ENCODE measurements at regions not wholly inside any gene's neighbourhood (a gene's known extent, or its start where the extent isn't known, plus 50 kb on each side); places are given as distances from the start of the nearest gene placed in this dataset.
"Not testable (repeated sequence)": the region's sequence is repeated elsewhere in the genome, so short reads cannot be mapped to it uniquely, and the experiment has no call there.

DNA sequence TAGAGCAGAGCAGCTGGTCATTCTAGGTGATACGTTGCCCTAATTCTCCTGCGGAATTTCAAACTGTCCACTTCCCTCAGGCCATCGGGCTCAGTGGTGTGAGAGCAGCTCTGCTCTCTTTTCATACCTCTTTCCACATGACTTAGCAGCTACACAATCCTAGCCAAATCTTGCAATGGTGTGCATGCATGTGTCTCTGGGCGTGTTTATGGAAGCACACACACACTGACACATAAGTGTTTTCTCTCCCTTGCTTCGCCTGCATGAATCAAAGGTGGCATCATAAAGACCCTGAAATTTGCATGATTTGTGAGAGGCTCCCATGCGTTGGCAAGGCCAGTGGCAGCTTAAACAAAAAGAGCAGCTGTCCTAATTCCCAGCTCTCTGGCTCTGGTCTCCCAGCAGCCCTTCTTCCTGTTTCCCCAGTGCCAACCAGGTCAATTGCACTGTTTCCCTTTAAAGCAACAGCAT is 1189.5 kb downstream of the GATA3 start:
- DNase-seq (ENCODE audit: low spot score), result no peak
- TF ChIP-seq, protein P1, sequence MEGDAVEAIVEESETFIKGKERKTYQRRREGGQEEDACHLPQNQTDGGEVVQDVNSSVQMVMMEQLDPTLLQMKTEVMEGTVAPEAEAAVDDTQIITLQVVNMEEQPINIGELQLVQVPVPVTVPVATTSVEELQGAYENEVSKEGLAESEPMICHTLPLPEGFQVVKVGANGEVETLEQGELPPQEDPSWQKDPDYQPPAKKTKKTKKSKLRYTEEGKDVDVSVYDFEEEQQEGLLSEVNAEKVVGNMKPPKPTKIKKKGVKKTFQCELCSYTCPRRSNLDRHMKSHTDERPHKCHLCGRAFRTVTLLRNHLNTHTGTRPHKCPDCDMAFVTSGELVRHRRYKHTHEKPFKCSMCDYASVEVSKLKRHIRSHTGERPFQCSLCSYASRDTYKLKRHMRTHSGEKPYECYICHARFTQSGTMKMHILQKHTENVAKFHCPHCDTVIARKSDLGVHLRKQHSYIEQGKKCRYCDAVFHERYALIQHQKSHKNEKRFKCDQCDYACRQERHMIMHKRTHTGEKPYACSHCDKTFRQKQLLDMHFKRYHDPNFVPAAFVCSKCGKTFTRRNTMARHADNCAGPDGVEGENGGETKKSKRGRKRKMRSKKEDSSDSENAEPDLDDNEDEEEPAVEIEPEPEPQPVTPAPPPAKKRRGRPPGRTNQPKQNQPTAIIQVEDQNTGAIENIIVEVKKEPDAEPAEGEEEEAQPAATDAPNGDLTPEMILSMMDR (IDR thresholded peaks at IDR 0.05; ENCODE audit: borderline replicate concordance, control extremely low read depth, extremely low read depth, insufficient read depth, missing control alignments), result no peak
- in situ Hi-C loops (cut with MboI; ENCODE audit: low sequenced_read_pairs, unreplicated experiment), result no loop called here

DNA sequence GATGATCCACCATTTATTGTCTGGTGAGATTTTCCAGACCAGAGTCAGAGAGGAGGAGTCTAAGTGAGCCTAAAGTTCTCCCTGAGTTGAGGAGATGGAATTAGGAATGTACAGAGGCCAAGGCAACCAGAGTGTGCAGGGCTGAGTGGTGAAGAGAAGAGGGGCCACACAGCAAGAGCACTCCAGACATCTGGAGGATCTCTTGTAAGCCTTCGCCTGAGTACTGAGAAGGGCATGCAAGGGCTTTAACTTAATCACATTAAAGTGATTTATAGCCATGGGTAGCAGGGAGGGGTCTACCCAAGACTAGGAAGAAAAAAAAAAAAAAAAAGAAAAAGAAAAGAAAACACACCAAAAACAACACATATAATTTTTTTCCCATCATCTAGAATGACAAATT is 1190.4 kb downstream of the GATA3 start:
- in situ Hi-C loops (cut with MboI; ENCODE audit: low sequenced_read_pairs, unreplicated experiment), result no loop called here
- DNase-seq (ENCODE audit: low spot score), result no peak
- TF ChIP-seq, protein P1 (IDR thresholded peaks at IDR 0.05; ENCODE audit: borderline replicate concordance, control extremely low read depth, extremely low read depth, insufficient read depth, missing control alignments), result no peak

DNA sequence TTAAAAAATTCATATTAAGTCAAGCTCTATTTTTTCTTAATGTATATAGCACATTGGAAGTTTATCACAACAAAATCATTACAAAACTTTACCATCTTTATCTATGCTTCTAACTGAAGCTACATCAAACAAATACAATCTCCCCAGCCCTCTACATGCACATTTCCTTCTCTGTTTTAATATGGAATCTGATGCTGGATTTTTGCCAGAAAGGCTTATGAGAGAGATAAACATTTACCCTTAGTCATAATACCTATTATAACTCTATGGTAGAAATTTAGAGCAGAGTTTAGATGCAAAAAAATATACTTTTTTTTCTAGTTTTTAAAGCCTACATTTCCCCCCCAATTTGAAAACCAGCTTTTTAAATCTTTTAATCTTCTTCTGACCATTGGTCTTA is 1198.6 kb downstream of the GATA3 start:
- in situ Hi-C loops (cut with MboI; ENCODE audit: low sequenced_read_pairs, unreplicated experiment), result no loop called here
- TF ChIP-seq, protein P1 (IDR thresholded peaks at IDR 0.05; ENCODE audit: borderline replicate concordance, control extremely low read depth, extremely low read depth, insufficient read depth, missing control alignments), result no peak
- no peak for DNase-seq (ENCODE audit: low spot score)

DNA sequence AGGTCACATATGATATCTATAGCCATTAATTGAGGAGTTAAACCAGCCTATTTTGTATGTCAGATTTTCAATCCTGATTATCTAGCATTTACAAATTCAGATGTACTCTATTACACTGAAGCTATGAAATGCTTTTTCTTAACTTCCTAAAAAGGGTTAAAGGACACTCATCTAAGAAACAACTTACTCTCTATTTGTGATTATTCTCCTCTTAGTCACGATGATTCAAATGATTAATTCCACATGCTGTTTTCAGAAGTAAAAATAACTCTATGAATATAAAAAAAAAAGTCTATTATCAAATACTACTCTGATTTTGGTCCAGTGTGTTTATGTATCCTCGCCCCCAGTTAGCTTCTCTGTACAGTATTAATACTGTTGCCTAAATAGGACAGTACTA is 1199.9 kb downstream of the GATA3 start:
- TF ChIP-seq, protein P1 (IDR thresholded peaks at IDR 0.05; ENCODE audit: borderline replicate concordance, control extremely low read depth, extremely low read depth, insufficient read depth, missing control alignments), result no peak
- in situ Hi-C loops (cut with MboI; ENCODE audit: low sequenced_read_pairs, unreplicated experiment), result no loop called here
- DNase-seq (ENCODE audit: low spot score), result no peak

DNA sequence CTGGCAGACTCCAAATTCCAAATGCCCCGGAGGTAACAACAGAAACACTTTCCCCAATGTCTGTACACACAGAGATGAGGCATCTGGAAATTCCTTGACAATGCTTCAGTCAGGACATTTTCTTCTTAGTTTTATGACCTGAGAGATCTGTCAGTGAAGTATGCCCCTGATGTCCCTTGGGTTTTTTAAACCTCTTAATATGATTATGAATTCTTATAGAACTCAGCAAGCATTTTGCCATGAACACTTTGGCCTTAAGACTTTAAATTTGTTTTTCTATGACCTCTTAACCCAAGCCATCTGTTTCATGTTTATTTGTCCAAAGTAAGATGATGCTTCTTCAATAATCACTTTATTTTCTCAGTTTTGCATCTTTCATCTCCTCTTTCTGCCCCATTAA is 1206.2 kb downstream of the GATA3 start:
- in situ Hi-C loops (cut with MboI; ENCODE audit: low sequenced_read_pairs, unreplicated experiment), result no loop called here
- no peak for DNase-seq (ENCODE audit: low spot score)
- TF ChIP-seq, protein P1 (IDR thresholded peaks at IDR 0.05; ENCODE audit: borderline replicate concordance, control extremely low read depth, extremely low read depth, insufficient read depth, missing control alignments), result no peak

DNA sequence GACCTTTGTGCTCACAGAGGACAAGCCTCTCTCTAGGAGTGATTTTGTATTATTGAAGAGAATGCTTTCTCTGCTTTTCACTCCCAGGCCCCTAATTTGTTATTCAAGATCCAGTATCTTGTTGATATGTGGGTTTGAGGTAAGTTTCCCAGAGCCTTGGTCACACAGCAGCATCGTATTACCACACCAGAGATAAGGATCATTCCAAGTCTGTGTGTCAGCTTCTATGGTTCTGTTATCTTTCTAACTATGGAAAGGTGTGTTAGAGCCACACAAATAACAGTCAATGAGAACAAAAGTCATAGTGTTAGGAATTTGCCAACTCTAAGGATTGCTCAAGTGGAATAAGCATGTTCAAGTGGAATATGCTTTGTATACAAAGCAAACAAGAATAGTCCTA is 1208.3 kb downstream of the GATA3 start:
- no peak for DNase-seq (ENCODE audit: low spot score)
- TF ChIP-seq, protein P1 (IDR thresholded peaks at IDR 0.05; ENCODE audit: borderline replicate concordance, control extremely low read depth, extremely low read depth, insufficient read depth, missing control alignments), result no peak
- in situ Hi-C loops (cut with MboI; ENCODE audit: low sequenced_read_pairs, unreplicated experiment), result no loop called here

DNA sequence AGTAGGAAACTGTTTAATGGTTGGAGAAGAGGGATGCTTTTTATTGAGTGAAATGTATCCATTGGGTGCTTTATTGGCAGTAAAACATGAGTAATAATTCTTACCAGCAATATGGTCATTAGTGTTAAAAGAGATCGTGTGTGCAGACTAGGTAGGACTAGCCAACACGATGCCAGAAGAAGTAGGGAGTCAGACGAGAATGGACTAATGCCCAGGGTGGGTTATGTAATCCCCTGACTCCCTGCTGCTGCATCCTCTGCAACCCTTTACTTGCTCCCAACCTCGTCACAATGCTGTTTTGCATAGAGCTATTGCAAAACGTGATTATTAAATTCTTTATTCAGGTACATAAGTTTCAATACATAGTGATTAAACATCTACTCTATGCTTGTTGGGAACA is 1213.7 kb downstream of the GATA3 start:
- DNase-seq (ENCODE audit: low spot score), result no peak
- in situ Hi-C loops (cut with MboI; ENCODE audit: low sequenced_read_pairs, unreplicated experiment), result no loop called here
- TF ChIP-seq, protein P1 (IDR thresholded peaks at IDR 0.05; ENCODE audit: borderline replicate concordance, control extremely low read depth, extremely low read depth, insufficient read depth, missing control alignments), result no peak

DNA sequence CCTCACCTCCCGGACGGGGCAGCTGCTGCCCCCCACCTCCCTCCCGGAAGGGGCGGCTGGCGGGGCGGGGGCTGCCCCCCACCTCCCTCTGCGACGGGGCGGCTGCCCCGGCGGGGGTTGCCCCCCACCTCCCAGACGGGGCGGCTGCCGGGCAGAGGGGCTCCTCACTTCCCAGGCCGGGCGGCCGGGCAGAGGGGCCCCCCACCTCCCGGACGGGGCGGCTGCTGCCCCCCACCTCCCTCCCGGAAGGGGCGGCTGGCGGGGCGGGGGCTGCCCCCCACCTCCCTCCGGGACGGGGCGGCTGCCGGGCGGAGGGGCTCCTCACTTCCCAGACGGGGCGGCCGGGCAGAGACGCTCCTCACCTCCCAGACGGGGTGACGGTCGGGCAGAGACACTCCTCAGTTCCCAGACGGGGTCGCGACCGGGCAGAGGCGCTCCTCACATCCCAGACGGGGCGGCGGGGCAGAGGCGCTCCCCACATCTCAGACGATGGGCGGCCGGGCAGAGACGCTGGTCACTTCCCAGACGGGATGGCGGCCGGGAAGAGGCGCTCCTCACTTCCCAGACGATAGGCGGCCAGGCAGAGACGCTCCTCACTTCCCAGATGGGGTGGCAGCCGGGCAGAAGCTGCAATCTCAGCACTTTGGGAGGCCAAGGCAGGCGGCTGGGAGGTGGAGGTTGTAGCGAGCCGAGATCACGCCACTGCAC is 1218.8 kb downstream of the GATA3 start:
- in situ Hi-C loops (cut with MboI; ENCODE audit: low sequenced_read_pairs, unreplicated experiment); DNase-seq (ENCODE audit: low spot score): not testable (repeated sequence)
